Activated T-cell treated with anti-CD3 and anti-CD28 coated beads, Interleukin-2, amount 50 U/mL, for 4 hours (primary cell): ENCODE measurements at regions not wholly inside any gene's neighbourhood (a gene's known extent, or its start where the extent isn't known, plus 50 kb on each side); places are given as distances from the start of the nearest gene placed in this dataset.

Source experiments
- ATAC-seq, 2 donors: fragments of 200-7000 bp; cut with Tn5 transposase; one replicate each; pipeline ENCODE4 v1.10.0; 2021
- DNase-seq: peaks from one replicate; pipeline ENCODE4 v3.0.0-alpha.2; 2020
- H3K27me3 Mint-ChIP-seq: one replicate; pipeline ENCODE4 v1.8.0; 2021; ENCODE audit warnings: low read depth, mixed read lengths
- H3K36me3 Mint-ChIP-seq: one replicate; pipeline ENCODE4 v1.8.0; 2022; ENCODE audit warnings: mixed read lengths; ENCODE audit not compliant: insufficient read depth
- H3K4me1 Mint-ChIP-seq: one replicate; pipeline ENCODE4 v1.8.0; 2021; ENCODE audit warnings: low read depth, mixed read lengths
- H3K4me3 Mint-ChIP-seq: one replicate; pipeline ENCODE4 v1.8.0; 2021; ENCODE audit warnings: mild to moderate bottlenecking, moderate library complexity, mixed read lengths
- H3K9me3 Mint-ChIP-seq: one replicate; pipeline ENCODE4 v1.8.0; 2021; ENCODE audit warnings: mixed read lengths

DNA sequence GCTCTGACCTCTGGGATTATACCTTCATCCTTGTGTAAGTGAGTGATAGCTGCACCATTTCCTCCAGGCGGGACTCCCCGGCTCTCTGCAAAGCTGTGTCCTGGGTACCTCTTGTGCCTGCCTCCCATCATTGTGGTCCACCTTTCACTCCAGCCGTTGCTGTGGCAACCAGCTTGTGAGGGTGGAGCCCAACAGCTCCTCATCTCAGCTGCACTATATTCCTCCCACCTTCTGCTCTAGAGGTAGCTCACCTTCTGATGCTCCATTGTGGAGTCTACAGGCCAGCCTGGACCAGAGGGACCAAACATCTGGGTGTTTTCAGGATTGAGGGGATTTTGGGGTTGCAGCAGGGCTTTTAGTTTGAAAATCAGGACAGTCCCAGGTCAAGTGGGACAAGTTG lies 708.2 kb downstream of the UQCRFS1 start:
- Mint-ChIP-seq H3K27me3 (peaks cover 6% of the 10 kb centered on the region), H3K4me1 (peaks cover 12% of the 10 kb centered on the region), H3K4me3 (no peak overlapping the region), H3K36me3 (no peaks in the 10 kb centered on the region), H3K9me3 (no peaks in the 10 kb centered on the region)
- no peak for ATAC-seq
- no peak for DNase-seq

DNA sequence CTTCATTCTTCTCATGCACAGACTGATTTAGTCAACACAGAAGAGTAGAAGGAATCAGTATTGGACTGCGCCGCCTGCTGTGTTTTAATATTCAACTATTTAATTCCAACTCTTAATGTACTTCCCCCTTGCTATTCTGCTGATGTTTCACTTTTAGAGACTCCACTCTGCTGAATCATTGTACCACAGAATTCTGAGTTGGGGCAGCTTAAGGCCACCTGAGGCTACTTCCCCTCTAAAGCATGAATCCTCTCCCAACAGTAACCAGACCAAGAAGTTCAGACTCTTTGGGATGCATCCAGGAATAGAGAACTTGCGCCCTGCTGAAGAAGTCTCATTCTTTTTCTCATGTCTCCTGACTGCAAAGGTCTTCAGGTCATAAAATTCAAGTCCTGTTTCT lies 708.8 kb downstream of the UQCRFS1 start:
- ATAC-seq (no peak), DNase-seq (no peak)
- peaks cover 12% of the 10 kb centered on the region for H3K4me1 Mint-ChIP-seq
- H3K9me3 Mint-ChIP-seq: no peaks in the 10 kb centered on the region
- H3K36me3 Mint-ChIP-seq: no peaks in the 10 kb centered on the region
- H3K27me3 Mint-ChIP-seq: peaks cover 6% of the 10 kb centered on the region
- no peak overlapping the region for H3K4me3 Mint-ChIP-seq

DNA sequence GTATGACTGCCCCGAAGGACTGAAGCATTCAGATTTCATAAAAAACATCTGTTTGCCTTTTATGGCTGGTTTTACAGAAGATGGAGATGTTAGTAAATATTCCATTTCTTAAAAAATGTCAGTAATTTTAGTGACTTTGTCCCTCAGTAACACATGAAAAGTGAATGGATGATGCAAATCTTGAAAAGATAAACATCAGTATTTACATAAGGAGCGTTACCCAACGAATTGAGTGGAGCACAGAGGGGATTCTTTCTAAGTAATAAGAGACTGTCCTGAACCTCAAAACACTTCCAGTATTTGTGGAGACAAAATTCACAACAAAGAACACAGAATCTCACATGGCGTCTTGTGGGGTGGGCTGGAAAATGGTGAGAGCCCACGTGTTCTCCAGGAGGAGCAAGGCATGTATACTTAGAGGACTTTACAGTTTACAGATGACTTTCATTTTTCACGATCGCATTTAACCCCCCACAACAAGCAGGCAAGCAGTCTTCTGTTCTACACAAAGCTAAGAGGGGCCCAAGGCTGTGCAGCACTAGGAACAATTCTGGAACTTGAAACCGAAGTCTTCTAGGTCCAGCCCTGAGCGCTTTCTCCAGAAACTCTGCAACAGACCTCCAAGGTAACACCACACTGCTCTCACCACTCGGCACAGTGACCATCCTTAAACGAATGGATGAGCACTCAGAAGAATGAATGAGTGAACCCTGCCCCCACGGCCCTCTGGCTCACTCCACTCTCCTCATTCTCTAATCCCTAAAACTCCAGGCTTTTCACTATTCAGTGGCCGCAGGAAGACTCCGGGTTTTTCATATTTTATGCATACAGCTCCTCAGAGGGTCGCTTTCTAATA lies 709.8 kb downstream of the UQCRFS1 start:
- Mint-ChIP-seq H3K4me3 (no peak overlapping the region), H3K36me3 (no peaks in the 10 kb centered on the region), H3K27me3 (peaks cover 3% of the 10 kb centered on the region), H3K9me3 (no peaks in the 10 kb centered on the region), H3K4me1 (peaks cover 12% of the 10 kb centered on the region)
- no peak for DNase-seq
- ATAC-seq: no peak

DNA sequence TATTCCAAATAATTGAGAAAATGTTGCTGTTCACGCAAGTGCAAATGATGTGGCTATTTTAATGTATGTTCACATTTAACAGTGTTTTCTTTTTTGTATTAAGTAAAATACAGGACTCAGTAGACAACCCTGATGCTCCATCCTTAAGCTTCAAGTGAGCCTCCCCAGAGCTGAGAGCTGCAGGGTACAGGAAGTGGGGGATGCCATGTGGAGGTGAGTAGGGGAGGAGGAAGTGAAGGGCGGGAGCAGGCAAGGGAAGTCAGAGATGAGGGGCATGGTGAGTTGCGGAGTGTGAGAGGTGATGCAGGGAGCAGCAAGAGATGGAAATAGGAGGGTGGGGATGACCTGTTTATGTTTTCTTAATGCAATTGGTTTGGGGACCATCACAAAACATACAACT lies 711.0 kb downstream of the UQCRFS1 start:
- Mint-ChIP-seq H3K9me3 (no peaks in the 10 kb centered on the region), H3K4me3 (no peak overlapping the region), H3K27me3 (peaks cover 3% of the 10 kb centered on the region), H3K36me3 (no peaks in the 10 kb centered on the region), H3K4me1 (peaks cover 12% of the 10 kb centered on the region)
- DNase-seq: no peak
- no peak for ATAC-seq

DNA sequence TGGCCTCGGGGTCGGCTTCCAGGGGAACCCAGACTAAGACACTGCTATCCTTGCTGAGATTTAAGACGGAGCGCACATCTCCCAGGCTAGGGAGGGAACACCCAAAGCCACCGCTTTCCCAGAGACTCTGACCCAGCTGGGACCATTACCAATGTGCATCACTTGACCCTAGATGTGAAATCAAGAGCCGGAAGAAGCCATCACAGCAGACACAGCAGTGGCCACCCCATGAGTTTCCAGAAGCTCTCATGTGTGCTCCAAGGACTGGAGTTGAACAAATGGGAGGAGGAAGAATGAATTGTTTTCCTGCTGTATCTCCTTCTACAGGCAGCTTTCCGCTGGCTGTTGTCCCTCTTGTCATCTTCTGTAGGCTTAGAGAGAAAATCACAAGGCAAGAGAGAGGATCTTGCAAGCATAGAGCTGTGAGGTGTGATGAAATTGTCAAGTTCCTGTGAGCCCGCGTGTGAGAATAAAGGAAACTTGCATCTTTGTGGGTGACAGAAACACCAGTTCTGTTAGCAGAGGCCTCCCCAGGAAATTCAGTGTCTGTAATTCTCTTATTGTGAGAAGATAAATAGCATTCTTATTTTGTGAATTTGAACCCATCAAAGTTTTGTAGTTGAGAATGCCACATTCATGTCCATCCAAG lies 711.8 kb downstream of the UQCRFS1 start:
- Mint-ChIP-seq H3K4me3 (peak overlapping the region; percentile 7), H3K27me3 (peaks cover 3% of the 10 kb centered on the region), H3K9me3 (no peaks in the 10 kb centered on the region), H3K4me1 (peaks cover 12% of the 10 kb centered on the region), H3K36me3 (no peaks in the 10 kb centered on the region)
- DNase-seq (no peak), ATAC-seq (no peak)

DNA sequence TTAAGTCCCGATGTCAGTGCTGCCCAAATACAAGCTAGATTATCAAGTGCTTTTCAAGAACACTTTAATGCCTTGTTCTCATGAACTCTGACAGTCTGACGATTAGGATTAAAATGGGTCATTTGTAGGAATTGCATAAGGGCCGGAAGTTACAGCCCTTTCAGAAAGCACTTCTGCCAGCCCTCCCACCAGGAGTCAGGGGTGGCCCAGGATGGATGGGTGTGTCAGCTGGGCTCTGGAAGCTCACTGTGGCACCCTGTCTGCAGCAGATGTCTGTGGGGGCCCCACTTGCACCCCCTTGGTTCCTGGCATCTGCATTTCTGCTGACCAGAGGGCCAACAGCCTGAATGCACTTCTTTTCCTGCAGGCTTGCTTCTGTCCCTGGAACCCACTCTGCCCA lies 712.7 kb downstream of the UQCRFS1 start:
- Mint-ChIP-seq H3K36me3 (no peaks in the 10 kb centered on the region), H3K27me3 (peaks cover 3% of the 10 kb centered on the region), H3K9me3 (no peaks in the 10 kb centered on the region), H3K4me1 (peaks cover 12% of the 10 kb centered on the region), H3K4me3 (no peak overlapping the region)
- ATAC-seq: no peak
- no peak for DNase-seq

DNA sequence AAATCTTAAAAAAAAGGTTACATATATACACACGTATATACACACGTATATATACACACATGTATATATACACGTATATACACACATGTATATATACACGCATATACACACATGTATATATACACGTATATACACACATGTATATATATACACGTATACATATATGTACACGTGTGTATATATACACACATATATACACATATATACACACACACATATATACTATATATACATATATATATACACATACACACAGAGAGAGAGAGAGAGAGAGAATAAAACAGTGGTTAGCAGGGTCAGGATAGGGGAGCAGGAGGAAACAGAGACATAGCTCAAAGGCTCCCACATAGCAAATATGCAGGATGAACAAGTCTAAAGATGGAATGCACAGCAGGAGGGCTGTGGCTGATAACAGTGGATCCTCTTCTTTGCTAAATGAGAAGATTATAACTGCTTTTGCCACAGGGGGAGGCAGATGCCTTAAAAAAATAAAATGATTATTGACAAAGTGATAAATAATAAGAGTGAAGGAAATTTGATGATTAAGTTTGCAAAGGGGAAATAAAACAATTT lies 714.5 kb downstream of the UQCRFS1 start:
- peaks cover 12% of the 10 kb centered on the region for H3K4me1 Mint-ChIP-seq
- H3K36me3 Mint-ChIP-seq: no peaks in the 10 kb centered on the region
- peaks cover 4% of the 10 kb centered on the region for H3K9me3 Mint-ChIP-seq
- no peak for DNase-seq
- ATAC-seq: no peak
- H3K4me3 Mint-ChIP-seq: no peak overlapping the region
- H3K27me3 Mint-ChIP-seq: peaks cover 3% of the 10 kb centered on the region

DNA sequence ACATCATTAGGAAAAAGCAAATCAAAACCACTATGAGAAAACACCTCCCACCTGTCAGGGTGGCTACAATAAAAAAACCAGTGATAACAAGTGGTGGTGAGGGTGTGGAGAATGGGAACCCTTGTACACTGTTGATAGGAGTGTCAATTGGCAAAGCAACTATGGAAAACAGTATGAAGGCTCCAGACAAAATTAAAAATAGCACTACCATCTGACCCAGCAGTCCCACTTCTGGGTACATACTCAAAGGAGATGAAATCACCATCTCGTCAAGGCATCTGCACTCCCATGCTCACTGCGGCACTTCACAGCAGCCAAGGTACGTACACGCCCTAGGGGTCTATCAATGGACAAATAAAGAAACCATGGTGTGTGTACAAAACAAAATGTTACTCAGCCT lies 715.1 kb downstream of the UQCRFS1 start:
- Mint-ChIP-seq H3K9me3 (peaks cover 4% of the 10 kb centered on the region), H3K4me3 (no peak overlapping the region), H3K27me3 (peaks cover 3% of the 10 kb centered on the region), H3K36me3 (no peaks in the 10 kb centered on the region), H3K4me1 (peaks cover 12% of the 10 kb centered on the region)
- no peak for DNase-seq
- ATAC-seq: no peak

DNA sequence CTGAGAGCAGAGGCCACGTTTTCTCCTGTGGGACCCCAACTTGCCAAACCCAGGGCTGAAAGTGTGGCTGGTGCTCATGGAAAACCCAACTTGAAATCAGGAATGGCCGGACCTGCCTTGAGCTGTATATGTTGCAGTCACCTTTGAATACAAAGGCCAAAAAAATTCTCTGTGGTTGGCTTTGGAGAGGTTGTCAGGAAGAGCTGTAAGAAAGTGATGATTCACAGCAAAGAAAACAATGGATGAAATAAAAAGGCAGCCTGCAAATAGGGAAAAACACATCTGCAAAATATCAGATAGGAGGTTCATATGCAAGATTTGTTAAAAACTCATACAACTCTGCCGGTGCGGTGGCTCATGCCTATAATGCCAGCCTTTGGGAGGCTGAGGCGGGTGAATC lies 715.8 kb downstream of the UQCRFS1 start:
- ATAC-seq (no peak), DNase-seq (no peak)
- H3K9me3 Mint-ChIP-seq: peaks cover 4% of the 10 kb centered on the region
- H3K36me3 Mint-ChIP-seq: no peaks in the 10 kb centered on the region
- peaks cover 12% of the 10 kb centered on the region for H3K4me1 Mint-ChIP-seq
- H3K27me3 Mint-ChIP-seq: peaks cover 3% of the 10 kb centered on the region
- H3K4me3 Mint-ChIP-seq: no peak overlapping the region

DNA sequence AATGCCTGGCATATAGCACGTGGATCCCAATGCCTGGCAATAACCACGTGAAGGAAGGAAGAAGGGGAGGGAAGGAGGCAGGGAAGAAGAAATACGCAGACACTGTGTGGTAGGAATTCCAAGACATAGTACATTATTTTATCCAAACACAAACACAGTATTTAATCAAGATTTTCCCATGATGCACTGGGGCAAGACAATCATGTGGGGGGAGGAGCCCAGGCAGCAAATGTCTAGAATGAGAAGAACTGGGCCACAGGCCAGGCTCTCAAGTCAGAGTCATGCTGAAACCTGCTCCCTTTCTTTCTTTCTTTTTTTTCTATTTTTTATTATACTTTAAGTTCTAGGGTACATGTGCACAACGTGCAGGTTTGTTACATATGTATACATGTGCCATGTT lies 717.9 kb downstream of the UQCRFS1 start:
- Mint-ChIP-seq H3K36me3 (no peaks in the 10 kb centered on the region), H3K4me3 (no peak overlapping the region)

DNA sequence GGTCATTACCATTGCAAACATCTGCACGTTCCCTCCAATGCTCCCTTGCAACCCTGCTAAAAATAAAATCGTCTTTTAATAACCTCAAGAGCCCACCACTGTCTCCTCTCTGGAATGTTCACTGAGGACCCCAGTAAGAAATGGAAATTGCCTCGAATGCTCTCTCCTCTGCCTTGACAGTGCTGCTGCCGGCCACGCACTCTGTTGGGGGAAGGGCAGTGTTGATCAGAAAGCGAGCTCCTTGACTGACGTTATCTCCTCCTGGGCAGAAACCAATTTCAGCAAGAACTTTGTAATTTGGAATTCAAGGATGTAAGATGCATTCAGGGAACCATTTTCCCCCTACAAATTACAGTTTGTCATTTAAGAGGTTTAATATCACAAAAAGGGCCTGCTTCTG lies 718.5 kb downstream of the UQCRFS1 start:
- no peak overlapping the region for H3K4me3 Mint-ChIP-seq
- DNase-seq: no peak

More for the DNA sequence above, 717.9 kb downstream of the UQCRFS1 start:
- Mint-ChIP-seq H3K27me3 (no peaks in the 10 kb centered on the region), H3K9me3 (peaks cover 4% of the 10 kb centered on the region), H3K4me1 (peaks cover 1% of the 10 kb centered on the region)
- ATAC-seq (no peak), DNase-seq (no peak)

DNA sequence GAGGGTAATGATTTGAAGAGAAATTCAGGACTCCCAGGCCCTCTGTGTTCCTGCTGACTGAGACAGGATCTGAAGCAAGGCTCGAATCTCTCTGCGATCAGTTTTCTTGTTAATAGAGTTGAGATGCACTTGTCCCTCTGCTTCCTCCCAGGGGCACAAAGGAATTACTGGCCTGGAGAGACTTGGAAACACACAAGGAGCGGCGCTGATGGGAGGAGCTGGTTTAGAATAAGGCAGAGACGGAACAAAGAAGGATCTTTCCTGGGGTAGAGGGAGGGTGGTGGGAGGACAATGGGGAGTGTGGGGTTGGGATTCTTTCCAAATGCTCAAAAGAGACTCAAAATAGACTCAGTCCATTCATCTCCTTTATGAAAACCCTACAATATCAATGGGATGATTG lies 719.1 kb downstream of the UQCRFS1 start:
- Mint-ChIP-seq H3K9me3 (peaks cover 4% of the 10 kb centered on the region), H3K4me3 (no peak overlapping the region), H3K4me1 (no peaks in the 10 kb centered on the region), H3K27me3 (no peaks in the 10 kb centered on the region), H3K36me3 (no peaks in the 10 kb centered on the region)
- ATAC-seq (no peak), DNase-seq (no peak)

More for the DNA sequence above, 718.5 kb downstream of the UQCRFS1 start:
- no peak for ATAC-seq
- Mint-ChIP-seq H3K36me3 (no peaks in the 10 kb centered on the region), H3K27me3 (no peaks in the 10 kb centered on the region), H3K9me3 (peaks cover 4% of the 10 kb centered on the region), H3K4me1 (no peaks in the 10 kb centered on the region)

DNA sequence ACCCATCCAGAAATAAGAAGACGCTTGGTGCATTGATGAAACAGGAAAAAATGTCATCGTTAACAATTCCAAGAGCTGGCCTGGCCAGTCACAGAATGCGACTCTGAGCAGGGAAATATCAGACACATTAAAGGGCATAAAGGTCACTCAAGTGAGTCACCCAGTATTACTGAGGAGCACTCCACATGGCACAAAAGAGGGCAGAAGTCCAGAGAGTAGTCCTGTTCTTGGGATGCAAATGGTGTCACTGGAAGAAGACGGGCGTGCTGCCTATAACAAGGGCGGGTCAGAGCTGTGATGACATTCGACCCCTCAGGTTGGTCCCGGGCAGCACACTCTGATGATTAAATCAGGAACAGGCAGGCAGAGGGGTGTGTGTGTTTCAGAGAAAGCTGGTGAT lies 720.3 kb downstream of the UQCRFS1 start:
- no peak overlapping the region for H3K4me3 Mint-ChIP-seq
- ATAC-seq (no peak), DNase-seq (no peak)
- no peaks in the 10 kb centered on the region for H3K36me3 Mint-ChIP-seq
- H3K9me3 Mint-ChIP-seq: peaks cover 4% of the 10 kb centered on the region
- H3K4me1 Mint-ChIP-seq: peaks cover 3% of the 10 kb centered on the region
- H3K27me3 Mint-ChIP-seq: no peaks in the 10 kb centered on the region

DNA sequence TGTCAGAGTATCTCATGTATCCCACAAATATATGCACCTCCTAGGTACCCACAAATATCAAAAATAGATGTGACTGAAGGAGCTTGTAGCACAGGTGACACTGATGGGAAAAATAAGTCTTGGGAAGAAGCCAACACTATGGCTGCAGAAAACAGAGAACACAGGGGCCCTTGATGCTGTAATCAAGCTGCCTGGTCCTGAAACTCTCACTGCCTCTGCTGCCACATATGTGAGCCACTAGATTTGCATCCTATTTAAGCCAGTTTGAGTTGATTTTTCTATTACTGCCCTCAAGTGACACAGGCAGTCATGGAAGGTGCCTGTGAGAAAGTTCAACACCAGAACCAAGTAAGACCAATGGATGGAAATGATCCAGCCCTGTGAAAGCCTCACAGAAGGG lies 720.8 kb downstream of the UQCRFS1 start:
- DNase-seq (no peak), ATAC-seq (no peak)
- Mint-ChIP-seq H3K4me3 (no peak overlapping the region), H3K9me3 (peaks cover 4% of the 10 kb centered on the region), H3K4me1 (peaks cover 3% of the 10 kb centered on the region), H3K27me3 (no peaks in the 10 kb centered on the region), H3K36me3 (no peaks in the 10 kb centered on the region)

DNA sequence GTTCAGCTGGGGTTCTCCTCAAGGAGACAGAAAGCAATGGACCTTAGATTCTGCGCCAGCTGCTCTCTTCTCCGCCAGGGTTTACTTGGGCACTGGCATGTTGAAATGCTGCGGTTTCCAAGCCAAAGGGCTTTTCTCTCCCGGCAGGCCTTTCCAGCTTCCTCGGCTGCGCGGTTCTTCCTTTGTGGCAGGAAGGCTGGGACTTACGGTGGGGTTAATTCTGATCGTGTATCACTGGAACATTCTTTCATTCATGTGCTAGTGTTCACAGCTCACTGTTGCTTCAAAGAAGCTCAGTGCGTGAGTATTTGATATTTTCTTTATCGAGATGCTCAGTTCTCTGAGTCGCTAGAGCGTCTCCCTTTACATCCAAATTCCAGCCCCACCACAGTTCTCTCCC lies 723.2 kb downstream of the UQCRFS1 start:
- Mint-ChIP-seq H3K36me3 (no peaks in the 10 kb centered on the region), H3K4me3 (no peak overlapping the region), H3K9me3 (peaks cover 4% of the 10 kb centered on the region), H3K27me3 (no peaks in the 10 kb centered on the region), H3K4me1 (peaks cover 3% of the 10 kb centered on the region)
- DNase-seq (no peak), ATAC-seq (no peak)
